ENCODE measurements at regions not wholly inside any gene's neighbourhood (a gene's known extent, or its start where the extent isn't known, plus 50 kb on each side); places are given as distances from the start of the nearest gene placed in this dataset.
"Not testable (repeated sequence)": the region's sequence is repeated elsewhere in the genome, so short reads cannot be mapped to it uniquely, and the experiment has no call there.

GRCh38 chr16:50497592-50497991 is 50.6 kb upstream of the NKD1 start:
- DNase-seq (ENCODE audit: low spot score): no peak

- DNase-seq (ENCODE audit: low spot score): no peak
Measured at GRCh38 chr16:50496990-50497389, 51.2 kb upstream of the NKD1 start.

- DNase-seq (ENCODE audit: low spot score): no peak
Measured at GRCh38 chr16:50495673-50496072, 52.5 kb upstream of the NKD1 start.

GRCh38 chr16:50494501-50495491 is 53.4 kb upstream of the NKD1 start:
- DNase-seq (ENCODE audit: low spot score): no peak

- no peak for DNase-seq (ENCODE audit: low spot score)
Measured at GRCh38 chr16:50491516-50491915, 56.7 kb upstream of the NKD1 start.

GRCh38 chr16:50490828-50491227 is 57.4 kb upstream of the NKD1 start:
- DNase-seq (ENCODE audit: low spot score): no peak

GRCh38 chr16:50489182-50489581 is 59.0 kb upstream of the NKD1 start:
- DNase-seq (ENCODE audit: low spot score): no peak

DNA sequence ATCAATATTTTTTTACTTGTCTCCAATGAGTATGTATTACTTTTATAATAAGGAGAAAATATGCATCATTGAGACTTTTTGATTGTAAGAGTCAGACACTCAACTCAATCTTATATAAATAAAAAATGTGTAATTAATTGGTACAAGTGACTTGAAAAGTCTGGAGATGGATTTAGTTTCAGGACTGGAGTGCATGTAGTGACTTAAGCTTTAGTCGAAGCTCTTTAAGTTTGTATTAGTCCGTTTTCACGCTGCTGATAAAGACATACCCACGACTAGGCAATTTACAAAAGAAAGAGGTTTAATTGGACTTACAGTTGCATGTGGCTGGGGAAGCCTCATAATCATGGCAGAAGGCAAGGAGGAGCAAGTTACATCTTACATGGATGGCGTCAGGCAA is 60.7 kb upstream of the NKD1 start:
- no peak for DNase-seq (ENCODE audit: low spot score)

DNA sequence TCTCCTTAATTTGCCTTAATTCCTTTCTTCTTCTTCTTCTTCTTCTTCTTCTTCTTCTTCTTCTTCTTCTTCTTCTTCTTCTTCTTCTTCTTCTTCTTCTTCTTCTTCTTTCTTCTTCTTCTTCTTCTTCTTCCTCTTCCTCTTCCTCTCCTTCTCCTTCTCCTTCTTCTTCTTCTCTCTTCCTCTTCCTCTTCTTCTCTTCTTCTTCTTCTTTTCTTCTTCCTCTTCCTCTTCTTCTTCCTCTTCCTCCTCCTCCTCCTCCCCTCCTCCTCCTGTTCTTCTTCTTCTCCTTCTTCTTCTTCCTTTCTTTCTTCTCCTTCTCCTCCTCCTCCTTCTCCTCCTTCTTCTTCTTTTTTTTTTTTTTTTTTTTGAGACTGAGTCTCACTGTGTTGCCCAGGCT is 62.0 kb upstream of the NKD1 start:
- not testable (repeated sequence) for DNase-seq (ENCODE audit: low spot score)

GRCh38 chr16:50485232-50485631 is 63.0 kb upstream of the NKD1 start:
- DNase-seq (ENCODE audit: low spot score): no peak

GRCh38 chr16:50482271-50482670 is 65.9 kb upstream of the NKD1 start:
- no peak for DNase-seq (ENCODE audit: low spot score)

GRCh38 chr16:50480206-50480605 is 68.0 kb upstream of the NKD1 start:
- DNase-seq (ENCODE audit: low spot score): no peak

GRCh38 chr16:50479771-50480170 is 68.4 kb upstream of the NKD1 start:
- no peak for DNase-seq (ENCODE audit: low spot score)

- DNase-seq (ENCODE audit: low spot score): no peak
Measured at GRCh38 chr16:50478773-50479149, 69.4 kb upstream of the NKD1 start.

GRCh38 chr16:50478075-50478772 is 70.0 kb upstream of the NKD1 start:
- DNase-seq (ENCODE audit: low spot score): no peak

GRCh38 chr16:50476486-50477255 is 71.5 kb upstream of the NKD1 start:
- DNase-seq (ENCODE audit: low spot score): no peak

DNA sequence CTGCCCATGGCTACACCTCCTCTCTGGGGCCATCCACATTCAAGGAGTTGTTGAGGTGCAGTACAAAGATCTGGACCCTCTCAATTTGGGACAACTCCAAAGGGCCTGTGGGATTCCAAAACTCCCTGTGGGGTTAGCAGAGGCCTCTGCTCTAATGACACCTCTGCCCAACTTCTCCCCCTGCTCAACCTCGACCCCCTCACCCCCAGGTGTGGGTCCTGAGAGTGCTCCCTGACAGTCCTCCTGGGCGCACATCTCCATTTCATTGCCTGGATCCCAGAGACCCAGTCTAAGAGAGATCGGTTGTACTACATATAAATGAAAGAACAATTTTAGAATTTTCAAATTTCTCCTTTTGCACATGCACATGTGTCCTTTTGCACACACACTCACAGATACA is 73.0 kb upstream of the NKD1 start:
- DNase-seq (ENCODE audit: low spot score): no peak

DNA sequence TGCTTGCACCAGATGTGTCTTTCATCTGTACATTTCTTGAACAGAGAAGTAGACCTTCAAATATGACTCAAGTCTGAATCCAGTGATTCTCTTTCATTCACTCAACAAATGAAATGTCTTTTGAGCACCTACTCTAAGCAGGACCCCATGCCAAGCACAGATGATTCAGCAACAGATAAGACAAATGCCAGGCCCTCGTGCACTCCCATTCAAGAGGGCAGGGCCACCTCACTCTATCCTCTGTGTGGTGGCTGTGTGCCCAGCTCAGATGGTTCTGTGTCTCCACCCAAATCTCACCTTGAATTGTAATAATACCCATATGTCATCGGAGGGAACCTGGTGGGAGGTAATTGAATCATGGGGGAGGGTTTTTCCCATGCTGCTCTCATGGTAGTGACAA is 74.1 kb upstream of the NKD1 start:
- DNase-seq (ENCODE audit: low spot score): no peak

DNA sequence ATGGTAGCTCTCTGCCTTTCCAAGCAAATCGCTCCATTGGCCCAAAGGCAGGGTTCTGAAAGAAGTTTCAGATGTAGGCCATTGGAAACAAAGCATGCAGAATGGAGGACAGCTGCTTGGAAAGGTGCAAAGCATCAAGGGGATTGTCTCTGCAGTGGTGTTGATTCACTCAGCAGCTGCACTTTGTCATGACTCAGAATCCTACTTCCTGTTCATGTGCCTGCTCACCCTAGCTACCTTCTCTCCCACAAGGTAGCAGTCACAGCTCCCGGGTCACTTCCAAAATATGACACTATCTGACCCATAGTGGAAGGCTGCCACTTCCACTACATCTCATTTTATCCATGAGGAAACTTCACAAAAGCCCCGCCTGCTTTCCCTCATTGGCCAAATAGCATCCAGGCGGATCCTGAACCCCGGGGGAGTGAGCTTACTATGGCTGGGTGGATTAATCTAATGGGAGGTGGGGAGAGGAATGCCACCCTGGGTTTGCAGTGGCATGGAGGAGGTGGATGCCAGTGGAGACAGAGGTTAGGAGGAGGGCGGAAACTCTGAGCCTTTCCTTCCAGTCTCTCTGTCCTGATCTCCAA is 74.7 kb upstream of the NKD1 start:
- no peak for DNase-seq (ENCODE audit: low spot score)

- DNase-seq (ENCODE audit: low spot score): no peak
Measured at GRCh38 chr16:50472472-50472871, 75.7 kb upstream of the NKD1 start.

- DNase-seq (ENCODE audit: low spot score): no peak
Measured at GRCh38 chr16:50470687-50471086, 77.5 kb upstream of the NKD1 start.

- no peak for DNase-seq (ENCODE audit: low spot score)
Measured at GRCh38 chr16:50469744-50470321, 78.4 kb upstream of the NKD1 start.

All from iPS-NIHi11 (cell line).